ENCODE measurements at regions not wholly inside any gene's neighbourhood (a gene's known extent, or its start where the extent isn't known, plus 50 kb on each side); places are given as distances from the start of the nearest gene placed in this dataset.
"Not testable (repeated sequence)": the region's sequence is repeated elsewhere in the genome, so short reads cannot be mapped to it uniquely, and the experiment has no call there.

DNA sequence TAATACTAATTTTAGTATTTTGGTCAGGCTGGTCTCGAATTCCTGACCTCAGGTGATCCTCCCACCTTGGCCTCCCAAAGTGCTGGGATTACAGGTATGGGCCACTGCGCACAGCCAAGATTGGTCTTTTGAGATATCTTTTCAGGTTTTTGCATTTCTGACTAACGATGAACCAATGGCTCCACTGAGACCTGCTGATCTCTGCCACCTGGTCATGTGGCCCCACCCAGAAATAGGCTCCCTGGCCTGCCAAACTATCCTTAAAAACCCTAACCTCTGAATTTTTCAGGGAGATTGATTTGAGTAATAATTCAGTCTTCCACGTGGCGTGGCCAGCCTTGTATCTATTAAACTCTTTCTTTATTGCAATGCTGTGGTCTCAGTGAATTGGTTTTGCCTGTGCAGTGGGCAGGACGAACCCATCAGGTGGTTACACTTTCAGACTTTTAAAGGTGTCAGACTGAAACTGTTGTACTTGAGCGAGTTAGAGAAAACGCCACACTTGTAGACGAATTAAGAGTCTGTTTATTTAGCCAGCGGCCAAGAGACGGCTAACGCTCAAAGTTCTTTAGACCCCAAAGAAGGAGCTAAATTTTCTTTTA, 85.8 kb upstream of the MSH6 start:
- no peak overlapping the region for H3K27ac ChIP-seq
- TF ChIP-seq POLR2A (IDR thresholded peaks at IDR 0.05), result no peak
- TF ChIP-seq, protein P1, sequence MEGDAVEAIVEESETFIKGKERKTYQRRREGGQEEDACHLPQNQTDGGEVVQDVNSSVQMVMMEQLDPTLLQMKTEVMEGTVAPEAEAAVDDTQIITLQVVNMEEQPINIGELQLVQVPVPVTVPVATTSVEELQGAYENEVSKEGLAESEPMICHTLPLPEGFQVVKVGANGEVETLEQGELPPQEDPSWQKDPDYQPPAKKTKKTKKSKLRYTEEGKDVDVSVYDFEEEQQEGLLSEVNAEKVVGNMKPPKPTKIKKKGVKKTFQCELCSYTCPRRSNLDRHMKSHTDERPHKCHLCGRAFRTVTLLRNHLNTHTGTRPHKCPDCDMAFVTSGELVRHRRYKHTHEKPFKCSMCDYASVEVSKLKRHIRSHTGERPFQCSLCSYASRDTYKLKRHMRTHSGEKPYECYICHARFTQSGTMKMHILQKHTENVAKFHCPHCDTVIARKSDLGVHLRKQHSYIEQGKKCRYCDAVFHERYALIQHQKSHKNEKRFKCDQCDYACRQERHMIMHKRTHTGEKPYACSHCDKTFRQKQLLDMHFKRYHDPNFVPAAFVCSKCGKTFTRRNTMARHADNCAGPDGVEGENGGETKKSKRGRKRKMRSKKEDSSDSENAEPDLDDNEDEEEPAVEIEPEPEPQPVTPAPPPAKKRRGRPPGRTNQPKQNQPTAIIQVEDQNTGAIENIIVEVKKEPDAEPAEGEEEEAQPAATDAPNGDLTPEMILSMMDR (IDR thresholded peaks at IDR 0.05), result no peak
- H3K36me3 ChIP-seq, result no peaks in the 10 kb centered on the region
- no peak for DNase-seq
- intact Hi-C loops (cut with DNase I), result no loop called here
- H3K27me3 ChIP-seq, result no peaks in the 10 kb centered on the region
- H3K4me1 ChIP-seq, result no peaks in the 10 kb centered on the region
- H3K4me3 ChIP-seq, result no peak overlapping the region
- no peak for ATAC-seq
- WGBS (ENCODE audit: insufficient coverage, low coverage, low lambda C conversion rate, missing lambda C conversion rate), result 56% methylated on average over 11 of the region's 12 CpGs
- H3K9me3 ChIP-seq, result no peaks in the 10 kb centered on the region

DNA sequence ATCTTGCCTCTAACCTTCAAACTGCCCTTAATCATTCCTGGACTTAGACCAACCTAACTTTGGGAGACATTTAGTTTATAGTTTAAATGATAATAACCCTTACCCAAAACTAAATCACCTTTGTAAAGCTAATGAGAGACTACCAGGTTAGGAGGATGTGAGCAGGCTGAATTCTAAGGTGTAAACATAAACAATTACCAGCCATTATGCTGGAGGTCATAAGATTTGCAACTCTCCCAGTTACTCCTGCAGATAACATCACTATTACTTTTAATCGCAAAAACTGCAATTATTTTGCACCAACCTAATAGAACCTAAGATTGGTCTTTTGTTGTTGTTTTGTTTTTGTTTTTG, 86.5 kb upstream of the MSH6 start:
- DNase-seq, result no peak
- 36% methylated on average over 1 of the region's 1 CpG for WGBS (ENCODE audit: insufficient coverage, low coverage, low lambda C conversion rate, missing lambda C conversion rate)
- TF ChIP-seq, protein P1 (IDR thresholded peaks at IDR 0.05), result no peak
- no peak for TF ChIP-seq POLR2A (IDR thresholded peaks at IDR 0.05)
- Histone ChIP-seq H3K27ac (no peak overlapping the region), H3K4me3 (no peak overlapping the region), H3K27me3 (no peaks in the 10 kb centered on the region), H3K9me3 (no peaks in the 10 kb centered on the region), H3K4me1 (no peaks in the 10 kb centered on the region), H3K36me3 (no peaks in the 10 kb centered on the region)
- intact Hi-C loops (cut with DNase I), result no loop called here
- ATAC-seq, result no peak

DNA sequence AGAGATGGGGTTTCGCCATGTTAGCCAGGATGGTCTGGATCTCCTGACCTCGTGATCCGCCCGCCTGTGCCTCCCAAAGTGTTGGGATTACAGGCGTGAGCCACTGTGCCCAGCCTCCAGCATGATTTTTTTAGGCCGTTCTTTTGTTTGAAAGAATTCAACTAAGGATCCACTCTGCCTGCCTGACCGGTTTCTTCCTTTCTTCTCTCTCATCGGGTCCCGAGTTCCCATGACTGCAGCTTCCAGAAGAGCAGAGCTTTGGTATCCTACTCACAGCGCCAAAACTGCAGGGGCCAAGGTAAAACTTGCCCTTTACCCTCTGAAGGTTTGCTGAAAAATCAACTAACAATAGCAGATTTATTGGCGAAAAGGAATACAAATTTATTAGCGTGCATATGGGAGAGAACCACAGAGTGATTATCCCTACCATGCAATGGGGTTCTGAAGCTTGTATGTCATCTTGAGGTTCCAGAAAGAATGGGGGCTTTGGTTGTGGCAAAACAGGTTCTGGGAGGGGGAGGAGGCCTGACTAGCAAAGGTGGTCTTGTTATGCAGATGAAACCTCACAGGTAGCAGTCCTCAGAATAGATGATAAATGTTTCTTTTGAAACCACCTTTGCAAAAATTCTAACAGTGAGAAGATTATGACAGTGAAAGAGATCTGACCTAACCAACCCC, 87.0 kb upstream of the MSH6 start:
- intact Hi-C loops (cut with DNase I), result no loop called here
- H3K36me3 ChIP-seq, result no peaks in the 10 kb centered on the region
- no peaks in the 10 kb centered on the region for H3K27me3 ChIP-seq
- no peak overlapping the region for H3K4me3 ChIP-seq
- no peak for TF ChIP-seq POLR2A (IDR thresholded peaks at IDR 0.05)
- TF ChIP-seq, protein P1 (IDR thresholded peaks at IDR 0.05), result no peak
- no peaks in the 10 kb centered on the region for H3K9me3 ChIP-seq
- H3K27ac ChIP-seq, result no peak overlapping the region
- DNase-seq, result no peak
- no peaks in the 10 kb centered on the region for H3K4me1 ChIP-seq
- 46% methylated on average over 11 of the region's 12 CpGs for WGBS (ENCODE audit: insufficient coverage, low coverage, low lambda C conversion rate, missing lambda C conversion rate)
- ATAC-seq, result no peak

DNA sequence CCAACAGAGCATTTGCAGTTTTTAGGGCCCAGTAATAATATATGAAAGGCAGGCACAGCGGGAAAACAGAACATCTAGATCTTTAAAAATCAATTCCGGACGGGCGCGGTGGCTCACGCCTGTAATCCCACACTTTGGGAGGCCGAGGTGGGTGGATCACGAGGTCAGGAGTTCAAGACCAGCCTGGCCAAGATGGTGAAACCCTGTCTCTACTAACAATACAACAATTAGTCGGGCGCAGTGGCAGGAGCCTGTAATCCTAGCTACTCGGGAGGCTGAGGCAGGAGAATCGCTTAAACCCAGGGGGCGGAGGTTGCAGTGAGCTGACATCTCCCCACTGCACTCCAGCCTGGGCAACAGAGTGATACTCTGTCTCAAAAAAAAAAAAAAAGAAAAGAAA, 88.5 kb upstream of the MSH6 start:
- H3K4me1 ChIP-seq; ATAC-seq; DNase-seq; H3K36me3 ChIP-seq; intact Hi-C loops (cut with DNase I); H3K9me3 ChIP-seq; H3K27ac ChIP-seq; H3K4me3 ChIP-seq; H3K27me3 ChIP-seq: not testable (repeated sequence)
- 89% methylated on average over 9 of the region's 13 CpGs for WGBS (ENCODE audit: insufficient coverage, low coverage, low lambda C conversion rate, missing lambda C conversion rate)

DNA sequence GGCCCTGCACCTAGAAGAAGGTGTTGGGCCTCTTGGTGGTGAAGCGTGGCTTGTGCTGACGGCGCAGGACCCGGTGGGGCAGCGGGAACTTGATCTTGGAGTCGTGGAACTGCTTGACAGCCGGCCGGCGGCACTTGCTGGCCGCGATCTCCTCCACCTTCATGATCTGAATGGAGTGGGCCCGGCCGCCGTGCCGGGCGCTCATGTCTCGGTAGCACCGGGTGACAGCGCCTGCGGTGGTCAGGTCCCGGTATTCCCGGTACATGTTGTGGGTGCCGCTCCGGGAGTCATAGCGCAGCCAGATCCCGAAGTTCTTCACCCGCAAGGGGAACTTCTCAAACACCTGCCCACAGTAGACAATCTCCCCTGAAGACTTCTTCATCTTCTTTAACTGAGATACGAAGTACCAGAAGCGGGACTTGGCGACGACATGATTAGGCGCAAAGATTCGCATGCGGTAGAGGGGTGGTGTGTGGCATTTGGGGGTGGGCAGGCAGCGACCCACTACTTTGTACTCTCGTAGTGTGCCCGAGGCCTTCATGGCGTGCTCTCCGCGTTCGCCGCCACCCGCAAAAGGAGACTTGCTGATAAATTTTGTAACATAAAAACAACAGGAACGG, 92.1 kb upstream of the MSH6 start:
- H3K4me3 ChIP-seq; DNase-seq; H3K36me3 ChIP-seq; ATAC-seq; H3K4me1 ChIP-seq; intact Hi-C loops (cut with DNase I); H3K27ac ChIP-seq; H3K9me3 ChIP-seq; H3K27me3 ChIP-seq: not testable (repeated sequence)
- 91% methylated on average over 12 of the region's 44 CpGs for WGBS (ENCODE audit: insufficient coverage, low coverage, low lambda C conversion rate, missing lambda C conversion rate)

Measured in right lobe of liver (tissue), 6 donors.